GM21381 (cell line): ENCODE measurements at regions not wholly inside any gene's neighbourhood (a gene's known extent, or its start where the extent isn't known, plus 50 kb on each side); places are given as distances from the start of the nearest gene placed in this dataset.
A peak's percentile ranks its signal among the peaks of the same experiment; 100 is the strongest.

Source experiments
- ATAC-seq: cut with Tn5 transposase; IDR thresholded peaks from one replicate; pipeline ENCODE4 v1.9.1; 2021; ENCODE audit warnings: mild to moderate bottlenecking, moderate library complexity; ENCODE audit not compliant: unreplicated experiment

- no peak for ATAC-seq
Observed at GRCh38 chr14:46788994-46789393, 137.4 kb upstream of the RPL10L start.

- no peak for ATAC-seq
Observed at GRCh38 chr14:46782281-46782680, 130.7 kb upstream of the RPL10L start.

GRCh38 chr14:46769292-46769691, 117.7 kb upstream of the RPL10L start:
- peak; percentile 97 for ATAC-seq

GRCh38 chr14:46747001-46747652, 95.5 kb upstream of the RPL10L start:
- no peak for ATAC-seq

- ATAC-seq = no peak
Observed at GRCh38 chr14:46734286-46734685, 82.7 kb upstream of the RPL10L start.

- no peak for ATAC-seq
Observed at GRCh38 chr14:46717211-46717610, 65.6 kb upstream of the RPL10L start.
